ENCODE measurements at regions not wholly inside any gene's neighbourhood (a gene's known extent, or its start where the extent isn't known, plus 50 kb on each side); places are given as distances from the start of the nearest gene placed in this dataset.

- Mint-ChIP-seq H3K4me1 (no peaks in the 10 kb centered on the region), H3K36me3 (no peaks in the 10 kb centered on the region), H3K27me3 (ENCODE audit: low read depth) (no peaks in the 10 kb centered on the region), H3K27ac (no peak overlapping the region), H3K4me3 (no peak overlapping the region), H3K9me3 (peaks cover 10% of the 10 kb centered on the region; the same call in 1 of the 2 replicates)
- CTCF ChIA-PET = interaction anchor here (0.6 kb wide), 1 partner anchor 229 kb away, joined by 3 read pairs; no protein-coding TSS in a partner anchor
- no peak for DNase-seq (ENCODE audit: low spot score)
- TF ChIP-seq ZNF281 (CRISPR knock-in tag; IDR thresholded peaks at IDR 0.05) = no peak
- TF ChIP-seq FOXP4 (CRISPR knock-in tag; IDR thresholded peaks at IDR 0.05) = no peak
- no peak for TF ChIP-seq TCF7 (CRISPR knock-in tag; IDR thresholded peaks at IDR 0.05; ENCODE audit: low read depth)
- no peak for TF ChIP-seq IRF2 (CRISPR knock-in tag; IDR thresholded peaks at IDR 0.05; ENCODE audit: borderline replicate concordance, low read depth)
- TF ChIP-seq FOXP1 (CRISPR knock-in tag; IDR thresholded peaks at IDR 0.05; ENCODE audit: borderline replicate concordance) = no peak
- TF ChIP-seq ETV6 (CRISPR knock-in tag; IDR thresholded peaks at IDR 0.05) = no peak
- TF ChIP-seq FOXK1 (CRISPR knock-in tag; IDR thresholded peaks at IDR 0.05) = no peak
- TF ChIP-seq NR1H2 (CRISPR knock-in tag; IDR thresholded peaks at IDR 0.05) = no peak
- TF ChIP-seq ZNF423 (CRISPR knock-in tag; IDR thresholded peaks at IDR 0.05) = no peak
- TF ChIP-seq ATF6 (CRISPR knock-in tag; IDR thresholded peaks at IDR 0.05) = no peak
- no peak for TF ChIP-seq ZNF138 (CRISPR knock-in tag; conservative IDR thresholded peaks at IDR 0.05)
- TF ChIP-seq TEAD1 (CRISPR knock-in tag; IDR thresholded peaks at IDR 0.05) = no peak
- no peak for TF ChIP-seq TEAD4 (CRISPR knock-in tag; IDR thresholded peaks at IDR 0.05)
- TF ChIP-seq ELF4 (CRISPR knock-in tag; IDR thresholded peaks at IDR 0.05; ENCODE audit: low read depth) = no peak
- TF ChIP-seq AFF4 (CRISPR knock-in tag; IDR thresholded peaks at IDR 0.05; ENCODE audit: borderline replicate concordance) = no peak
- POLR2A ChIA-PET = interaction anchor here (0.7 kb wide), 1 partner anchor 58 kb away, joined by 3 read pairs; no protein-coding TSS in a partner anchor
- ATAC-seq = no peak
Observed at GRCh38 chr2:67707896-67708295, 310.8 kb downstream of the ETAA1 start.

- Mint-ChIP-seq H3K27me3 (ENCODE audit: low read depth) (no peaks in the 10 kb centered on the region), H3K4me1 (no peaks in the 10 kb centered on the region), H3K4me3 (no peak overlapping the region), H3K9me3 (peaks cover 7% of the 10 kb centered on the region; the same call in 1 of the 2 replicates), H3K27ac (no peak overlapping the region), H3K36me3 (no peaks in the 10 kb centered on the region)
- ChIA-PET POLR2A (no interaction called here), CTCF (no interaction called here)
- no peak for ATAC-seq
- no peak for DNase-seq (ENCODE audit: low spot score)
- TF ChIP-seq ATF6 (CRISPR knock-in tag; IDR thresholded peaks at IDR 0.05) (no peak), ZMAT4 (CRISPR knock-in tag; IDR thresholded peaks at IDR 0.05) (no peak), ETV6 (CRISPR knock-in tag; IDR thresholded peaks at IDR 0.05) (no peak), ZNF416 (CRISPR knock-in tag; IDR thresholded peaks at IDR 0.05) (no peak), FOXP4 (CRISPR knock-in tag; IDR thresholded peaks at IDR 0.05) (no peak), ZSCAN18 (CRISPR knock-in tag; IDR thresholded peaks at IDR 0.05) (no peak)
Observed at GRCh38 chr2:67709835-67710234, 312.7 kb downstream of the ETAA1 start.
